Kidney epithelial cell (primary cell): ENCODE measurements at regions not wholly inside any gene's neighbourhood (a gene's known extent, or its start where the extent isn't known, plus 50 kb on each side); places are given as distances from the start of the nearest gene placed in this dataset.

Source experiments
- DNase-seq: peaks from one replicate; pipeline ENCODE4 v3.0.0-alpha.2; 2010; ENCODE audit warnings: low read depth
- H3K27me3 ChIP-seq: 2 replicates; pipeline ENCODE4 v1.6.0; 2011; ENCODE audit warnings: low read length; ENCODE audit not compliant: control insufficient read depth, insufficient read depth
- H3K36me3 ChIP-seq: 2 replicates; pipeline ENCODE4 v1.5.1; 2011; ENCODE audit warnings: low read length; ENCODE audit not compliant: control insufficient read depth, insufficient read depth
- H3K4me3 ChIP-seq: 2 replicates; pipeline ENCODE4 v1.5.1; 2011; ENCODE audit warnings: low read depth, mild to moderate bottlenecking, control low read depth, low read length
- CTCF ChIP-seq: IDR thresholded peaks from 2 replicates; pipeline ENCODE4 v1.5.1; 2011; ENCODE audit warnings: mild to moderate bottlenecking, moderate library complexity, low read length, control low read depth, inconsistent platforms; ENCODE audit not compliant: insufficient read depth, poor library complexity, severe bottlenecking

GRCh38 chr20:36824142-36824940, 50.8 kb upstream of the DSN1 start:
- peak; percentile 81 for DNase-seq
- no peak overlapping the region for H3K4me3 ChIP-seq
- no peaks in the 10 kb centered on the region for H3K27me3 ChIP-seq
- H3K36me3 ChIP-seq = peaks cover 3% of the 10 kb centered on the region
- no peak for TF ChIP-seq CTCF

GRCh38 chr20:36825385-36826104, 50.4 kb upstream of the TLDC2 start:
- Histone ChIP-seq H3K27me3 (no peaks in the 10 kb centered on the region), H3K36me3 (peaks cover 3% of the 10 kb centered on the region)
- TF ChIP-seq CTCF = no peak

More at GRCh38 chr20:36825385-36826104, 50.4 kb upstream of the TLDC2 start:
- no peak for DNase-seq
- no peak overlapping the region for H3K4me3 ChIP-seq
